NCI-H2227 treated with DMSO at 0.1 percent for 48 hours (cell line): ENCODE measurements at regions not wholly inside any gene's neighbourhood (a gene's known extent, or its start where the extent isn't known, plus 50 kb on each side); places are given as distances from the start of the nearest gene placed in this dataset.

ENCODE experiments used
- DNase-seq: peaks from one replicate; lab custom pipeline; 2025; lab: John Stamatoyannopoulos, UW

- DNase-seq = no peak
These were observed 279.4 kb upstream of the WWC1 start for GRCh38 chr5:168012006-168012405.

DNA sequence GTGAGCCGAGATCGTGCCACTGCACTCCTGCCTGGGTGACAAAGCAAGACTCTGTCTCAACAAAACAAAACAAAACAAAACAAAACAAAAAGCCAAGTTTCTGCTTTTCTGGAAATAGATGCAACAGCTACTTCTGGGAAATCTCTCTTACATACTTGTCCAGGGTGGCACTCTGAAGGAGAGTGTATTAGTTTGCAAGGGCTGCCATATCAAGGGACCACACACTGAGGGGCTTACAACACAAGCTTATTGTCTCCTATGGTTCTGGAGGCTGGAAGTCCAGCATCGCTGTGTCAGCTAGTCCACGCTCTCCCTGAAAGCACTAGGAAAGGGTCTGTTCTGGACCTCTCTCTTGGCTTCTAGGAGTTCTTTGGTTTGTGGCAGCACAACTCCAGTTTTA, 277.9 kb upstream of the WWC1 start:
- no peak for DNase-seq

DNA sequence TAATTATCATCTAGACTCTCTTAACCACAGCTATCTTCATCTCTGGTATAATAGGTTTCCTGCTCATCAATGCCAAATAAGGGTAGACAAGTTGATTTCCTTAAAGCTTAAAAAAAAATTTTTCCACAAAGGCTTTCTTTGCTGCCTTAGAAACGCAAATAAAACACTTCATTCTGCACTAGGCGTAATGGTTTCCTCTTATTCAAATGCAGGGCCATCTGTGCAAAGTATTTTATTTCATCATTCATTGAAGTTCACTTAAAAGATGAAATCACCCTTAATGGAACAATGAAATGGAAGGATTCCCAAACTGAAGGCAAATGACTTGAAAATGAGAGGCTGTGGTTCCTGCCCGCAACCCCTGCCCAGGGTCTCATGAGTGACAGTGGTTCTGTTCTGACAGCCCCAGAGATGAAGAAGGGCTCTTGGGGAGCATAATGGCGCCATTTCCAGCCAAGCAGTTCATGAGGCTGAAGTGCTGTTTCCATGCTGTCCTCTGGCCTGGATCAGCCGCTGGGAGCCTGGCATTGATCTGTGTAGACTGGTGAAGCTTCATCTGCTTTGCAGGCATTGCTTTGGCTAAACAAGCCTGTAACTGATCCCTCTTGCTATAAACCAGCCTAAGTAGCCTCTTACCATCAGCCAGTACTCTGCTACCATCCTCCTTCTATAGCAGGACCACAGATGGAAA, 276.9 kb upstream of the WWC1 start:
- no peak for DNase-seq

- DNase-seq = no peak
These were observed 275.9 kb upstream of the WWC1 start for GRCh38 chr5:168015506-168015905.

DNA sequence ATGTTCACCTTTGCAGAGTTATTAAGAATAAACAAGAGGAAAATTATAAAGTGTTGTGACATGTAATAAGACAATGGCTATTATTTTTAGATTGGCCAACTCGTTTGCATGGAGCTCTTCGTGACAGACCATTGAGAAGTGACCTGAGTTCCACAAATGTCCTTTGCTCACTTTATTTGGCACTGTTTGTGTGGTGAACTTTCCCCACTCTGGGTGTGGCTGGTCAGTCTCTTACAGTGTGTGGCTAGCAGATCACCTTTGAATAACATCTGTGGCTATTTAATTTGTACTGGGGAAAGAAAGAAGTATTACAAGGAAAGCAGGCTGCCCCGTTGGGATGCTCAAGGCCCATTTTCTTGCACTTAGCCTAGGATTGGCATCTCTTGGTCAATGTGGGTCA, 274.1 kb upstream of the WWC1 start:
- no peak for DNase-seq

- no peak for DNase-seq
These were observed 272.3 kb upstream of the WWC1 start for GRCh38 chr5:168019143-168019542.

DNA sequence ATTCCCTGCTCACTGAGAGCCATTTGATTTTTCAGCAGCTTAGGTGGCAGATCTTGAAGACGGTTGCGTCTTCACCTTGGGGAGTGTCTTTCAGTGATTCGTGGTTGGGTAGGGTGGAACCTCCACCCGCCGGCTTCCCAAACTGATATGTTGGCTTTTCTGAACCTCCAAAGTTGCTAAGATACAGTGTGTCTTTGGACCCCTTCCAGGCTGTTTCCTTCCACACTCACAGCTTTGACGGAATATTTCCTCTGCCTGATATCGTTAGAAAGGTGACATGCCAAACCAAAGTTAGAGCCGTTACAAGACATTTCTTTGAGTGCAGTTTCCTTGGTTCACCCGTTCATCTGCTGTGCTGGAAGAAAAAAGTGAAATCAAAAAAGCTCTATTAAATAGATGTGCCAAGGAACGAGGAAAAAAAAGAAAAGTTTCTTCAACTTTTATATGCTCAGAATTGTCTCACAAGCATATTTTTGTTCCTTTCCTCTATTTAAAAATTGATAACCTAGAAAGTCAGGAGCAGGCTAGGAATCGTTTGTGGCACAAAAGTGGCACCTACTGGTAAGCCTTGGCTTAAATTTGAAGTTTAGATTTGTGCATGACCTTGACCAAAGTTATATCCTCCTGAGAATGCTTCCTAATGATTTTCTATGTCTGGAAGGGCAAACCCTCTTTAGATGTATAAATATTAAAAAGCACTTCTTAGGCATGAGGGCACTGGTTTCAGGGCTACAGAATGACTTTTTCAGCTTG, 270.7 kb upstream of the WWC1 start:
- no peak for DNase-seq

DNA sequence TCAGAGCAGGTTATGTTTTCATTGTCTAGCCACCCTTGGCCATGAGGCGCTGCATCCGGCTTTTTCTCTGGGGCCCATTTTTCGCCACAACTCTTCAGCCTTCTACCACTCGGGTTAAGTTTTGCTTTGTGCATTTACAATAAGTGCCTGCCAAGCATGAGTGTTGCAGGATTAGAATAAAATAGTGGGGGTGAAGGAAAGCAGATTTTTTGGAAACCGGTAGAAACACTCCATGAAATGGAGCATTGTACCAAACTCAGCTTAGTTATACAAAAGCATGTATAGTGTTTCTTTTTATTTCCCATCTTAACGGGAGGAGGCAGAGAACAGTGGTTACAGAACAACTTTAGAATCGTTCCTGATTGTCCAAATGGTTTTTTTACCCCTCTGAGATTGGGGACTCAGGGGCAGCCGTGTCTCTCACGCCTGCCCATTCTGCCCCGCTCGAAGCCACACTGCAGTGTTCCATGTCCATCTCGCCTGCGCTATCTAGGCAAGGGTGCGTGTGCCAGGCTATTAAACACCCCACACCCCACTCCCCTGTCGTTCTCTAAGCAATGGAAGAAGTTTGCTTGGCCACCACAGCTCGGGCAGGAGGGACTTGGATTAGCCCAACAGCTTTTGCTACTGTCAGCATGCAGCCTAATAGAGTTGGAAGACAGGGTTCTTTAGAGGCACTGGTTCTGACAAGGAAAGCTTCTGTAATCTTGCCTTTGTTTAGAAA, 268.8 kb upstream of the WWC1 start:
- no peak for DNase-seq

GRCh38 chr5:168023191-168023590, 268.3 kb upstream of the WWC1 start:
- DNase-seq = no peak

DNA sequence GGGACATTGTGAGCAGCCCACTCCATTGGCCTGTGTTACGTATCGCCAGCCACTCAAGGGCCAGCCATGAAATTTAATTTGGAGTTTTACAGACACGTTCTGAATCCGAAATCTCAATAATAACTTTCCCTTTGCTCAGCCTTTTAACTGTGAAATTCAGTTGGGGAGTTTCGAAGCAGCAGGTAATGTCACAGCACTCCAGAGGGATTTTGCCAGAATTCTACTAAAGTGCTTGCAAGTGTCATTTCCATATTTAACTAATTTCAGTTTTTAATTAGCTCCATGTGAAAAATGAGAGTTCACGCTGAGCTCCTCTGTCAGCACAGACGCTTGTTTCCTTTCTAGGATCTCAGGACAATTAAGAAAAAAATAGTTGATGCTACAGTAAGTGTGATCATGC, 267.1 kb upstream of the WWC1 start:
- no peak for DNase-seq

- no peak for DNase-seq
These were observed 264.4 kb upstream of the WWC1 start for GRCh38 chr5:168027007-168027406.

- no peak for DNase-seq
These were observed 260.5 kb upstream of the WWC1 start for GRCh38 chr5:168030912-168031311.

- no peak for DNase-seq
These were observed 259.8 kb upstream of the WWC1 start for GRCh38 chr5:168031614-168032013.

- DNase-seq = no peak
These were observed 252.4 kb upstream of the WWC1 start for GRCh38 chr5:168039039-168039438.

GRCh38 chr5:168039566-168040248, 251.7 kb upstream of the WWC1 start:
- no peak for DNase-seq

DNA sequence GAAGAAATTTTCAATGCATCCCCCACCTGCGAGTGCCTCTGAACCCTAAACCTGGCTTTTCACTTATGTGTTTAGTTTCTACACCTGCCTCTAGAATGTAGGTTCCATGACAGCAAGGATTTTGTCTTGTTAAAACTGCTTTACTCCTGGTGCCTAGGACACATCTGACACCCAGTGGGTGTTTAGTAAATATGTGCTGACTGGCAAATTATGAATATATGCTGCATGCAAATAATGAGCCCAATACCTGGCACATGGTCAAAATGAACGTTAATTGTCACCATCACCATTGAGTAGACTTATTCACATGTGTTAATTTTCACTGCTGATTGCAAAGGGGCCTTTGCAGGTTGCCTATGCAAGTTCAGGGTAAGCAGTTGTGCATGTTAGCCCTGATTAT, 249.9 kb upstream of the WWC1 start:
- DNase-seq = no peak

DNA sequence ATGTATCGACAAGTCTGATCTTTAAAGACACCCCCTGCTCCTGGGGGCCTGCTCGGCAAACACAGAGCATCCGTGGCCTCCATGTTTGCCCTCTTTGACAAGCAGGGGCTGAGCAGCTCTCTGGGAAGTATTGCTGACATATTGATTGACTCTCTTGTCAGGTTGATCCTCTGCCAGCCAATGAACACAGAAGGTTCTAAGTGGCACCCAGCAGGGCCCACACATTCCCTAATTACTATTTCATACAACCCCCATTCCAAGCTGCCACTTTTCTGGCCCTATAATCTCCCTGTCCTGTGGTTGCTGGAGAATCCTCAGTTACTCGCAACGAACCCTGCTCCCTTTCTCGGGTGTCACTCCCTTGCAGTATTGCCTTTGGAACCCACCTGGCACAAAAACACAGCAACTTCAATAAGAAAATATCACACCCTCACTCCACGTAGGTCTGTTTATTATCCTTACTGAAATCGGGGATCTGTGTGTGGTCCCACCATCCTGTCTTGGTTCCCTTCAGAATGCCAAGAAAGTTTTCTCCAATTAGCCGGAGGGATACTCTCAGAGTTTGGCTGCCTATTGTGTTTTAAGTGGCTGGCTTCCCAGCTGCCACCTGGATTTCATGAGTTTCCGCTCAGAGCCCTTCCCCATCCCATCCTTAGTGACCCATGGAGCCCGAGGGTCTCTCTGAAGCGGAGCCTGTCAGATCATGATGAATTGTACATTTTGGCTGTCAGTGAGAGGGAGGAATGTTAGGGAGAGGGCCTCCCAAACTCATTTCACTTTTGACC, 249.0 kb upstream of the WWC1 start:
- no peak for DNase-seq

DNA sequence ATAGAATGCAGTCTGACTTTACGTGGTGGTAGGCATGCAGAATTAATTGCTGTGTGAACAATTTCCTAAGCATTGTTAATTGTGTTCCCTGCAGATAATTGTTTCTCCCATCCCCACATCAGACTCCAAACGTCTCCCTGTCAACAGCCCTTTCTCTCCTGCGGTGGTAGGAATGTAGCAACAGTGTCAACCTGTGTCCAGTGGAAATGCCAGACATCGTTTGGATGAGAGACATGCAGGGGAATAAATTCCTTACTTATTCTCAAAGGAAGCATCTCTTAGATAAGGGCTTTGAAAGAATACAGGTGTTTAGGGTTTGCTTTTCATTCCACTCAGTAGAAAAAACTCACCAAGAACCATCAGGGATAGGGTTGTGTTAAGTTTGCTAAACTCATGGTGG, 245.3 kb upstream of the WWC1 start:
- no peak for DNase-seq

GRCh38 chr5:168047043-168047668, 244.3 kb upstream of the WWC1 start:
- peak; percentile 23 for DNase-seq

GRCh38 chr5:168047669-168048111, 243.8 kb upstream of the WWC1 start:
- no peak for DNase-seq

GRCh38 chr5:168048486-168048885, 243.0 kb upstream of the WWC1 start:
- DNase-seq = no peak
